Stimulated activated CD8-positive, alpha-beta memory T cell treated with anti-CD3 and anti-CD28 coated beads, Interleukin-4, amount 100 ng/mL, for 48 hours (primary cell): ENCODE measurements at regions not wholly inside any gene's neighbourhood (a gene's known extent, or its start where the extent isn't known, plus 50 kb on each side); places are given as distances from the start of the nearest gene placed in this dataset.

Experiments
- DNase-seq: peaks from one replicate; pipeline ENCODE4 v3.0.0-alpha.2; 2020

GRCh38 chr10:8946451-8946850, 892.0 kb downstream of the GATA3 start:
- no peak for DNase-seq

GRCh38 chr10:8950978-8951377, 896.5 kb downstream of the GATA3 start:
- no peak for DNase-seq

DNA sequence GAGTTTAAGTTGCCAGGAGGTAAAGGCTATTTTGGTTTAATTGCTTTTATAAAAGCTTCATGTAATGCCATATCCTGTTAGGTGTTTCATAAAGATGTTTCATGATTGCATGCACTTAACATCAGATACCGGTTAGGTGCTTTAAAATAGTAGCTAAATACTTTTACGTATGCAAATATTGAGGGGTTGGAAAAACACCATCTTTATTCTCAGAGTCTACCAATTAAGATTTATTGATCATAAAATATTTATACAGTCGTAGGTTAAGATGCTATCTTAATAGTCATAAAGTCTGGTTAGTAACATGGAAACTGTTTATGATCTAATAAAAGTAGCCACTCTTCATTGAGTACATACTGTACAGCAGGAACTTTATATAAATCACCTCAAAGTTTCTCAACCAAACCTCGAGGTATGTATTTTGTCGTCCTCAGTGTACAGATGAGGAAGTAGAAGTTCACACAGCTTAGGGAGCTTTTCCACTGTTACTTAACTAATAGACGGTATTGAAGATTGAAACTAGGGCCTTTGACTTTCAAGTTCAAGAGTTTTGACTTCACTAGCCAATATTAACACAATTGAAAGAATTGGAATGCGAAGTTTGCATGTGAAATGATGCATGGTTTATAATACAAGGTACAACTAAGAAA, 897.1 kb downstream of the GATA3 start:
- DNase-seq: no peak

DNA sequence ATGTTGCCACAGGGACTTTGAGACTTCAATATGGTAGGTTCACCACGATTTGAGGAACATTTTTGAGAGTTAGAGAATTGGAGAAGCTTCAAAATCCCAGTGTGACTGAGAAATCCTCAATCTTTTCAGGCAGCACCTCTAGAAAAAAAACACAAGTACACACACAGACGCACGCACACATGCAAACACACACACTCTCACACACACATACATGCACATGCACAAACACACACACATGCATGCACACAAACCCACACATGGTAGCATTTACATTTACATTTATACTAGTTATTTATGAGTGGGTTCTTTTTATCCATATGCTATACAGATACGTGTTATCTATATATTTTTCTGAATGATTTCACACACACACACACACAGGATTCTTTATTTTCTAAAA, 901.9 kb downstream of the GATA3 start:
- DNase-seq: no peak

DNA sequence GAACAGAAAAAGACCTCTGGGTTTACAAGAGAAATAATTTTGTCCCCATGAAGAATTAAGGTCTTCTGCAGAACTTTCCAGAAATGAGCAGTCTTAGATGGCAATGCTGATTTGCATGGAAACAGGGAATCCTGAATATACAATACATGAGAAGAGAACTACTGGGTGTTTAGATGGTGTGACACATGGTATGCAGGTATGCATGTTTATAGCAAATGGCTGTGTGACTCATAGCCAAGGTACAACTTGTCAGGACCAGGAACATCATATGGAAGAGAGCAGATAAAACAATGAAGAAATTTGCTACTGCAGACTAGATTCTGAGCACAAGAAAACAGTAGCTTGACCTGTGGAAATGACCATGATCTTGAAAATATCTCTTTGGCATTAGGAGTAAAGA, 907.8 kb downstream of the GATA3 start:
- DNase-seq: no peak

- DNase-seq: no peak
Observed at GRCh38 chr10:8967061-8967460, 912.6 kb downstream of the GATA3 start.

DNA sequence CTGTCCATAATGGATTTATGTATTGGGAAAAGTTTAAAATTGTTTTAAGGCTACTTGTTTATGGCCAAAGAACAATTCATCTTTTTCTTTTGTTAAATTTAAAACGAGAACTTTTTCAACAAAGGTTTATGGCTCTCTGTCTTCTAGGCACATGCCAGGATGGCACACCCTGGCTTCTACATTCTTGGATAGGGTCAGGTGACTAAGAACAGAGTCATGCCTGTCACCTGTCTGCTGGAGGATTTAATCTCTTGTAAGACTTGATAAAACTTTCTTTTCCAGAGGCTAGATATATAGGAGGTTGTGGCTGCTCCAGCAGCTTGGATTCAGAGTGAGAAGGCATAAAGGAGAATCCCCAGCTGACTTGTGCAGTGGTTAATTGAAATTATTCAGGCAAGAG, 915.4 kb downstream of the GATA3 start:
- no peak for DNase-seq

DNA sequence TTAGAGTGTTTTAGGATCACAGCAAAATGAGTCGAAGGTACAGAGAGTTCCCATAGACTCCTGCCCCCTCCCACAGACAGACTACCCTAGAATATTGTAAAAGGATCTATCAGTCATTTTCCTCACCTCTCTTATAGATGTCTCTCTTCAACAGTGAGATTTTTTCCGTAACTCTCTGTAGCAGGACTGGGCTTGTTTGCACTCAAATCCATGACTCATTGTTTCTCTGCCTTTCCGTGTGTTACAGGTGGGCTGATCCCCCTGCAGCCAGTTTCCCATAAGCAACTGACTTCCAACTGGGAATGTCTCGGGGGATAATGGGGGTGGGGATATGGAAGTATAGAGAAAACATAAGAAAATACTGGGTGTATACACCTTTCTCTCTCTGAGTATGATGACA, 921.0 kb downstream of the GATA3 start:
- no peak for DNase-seq

DNA sequence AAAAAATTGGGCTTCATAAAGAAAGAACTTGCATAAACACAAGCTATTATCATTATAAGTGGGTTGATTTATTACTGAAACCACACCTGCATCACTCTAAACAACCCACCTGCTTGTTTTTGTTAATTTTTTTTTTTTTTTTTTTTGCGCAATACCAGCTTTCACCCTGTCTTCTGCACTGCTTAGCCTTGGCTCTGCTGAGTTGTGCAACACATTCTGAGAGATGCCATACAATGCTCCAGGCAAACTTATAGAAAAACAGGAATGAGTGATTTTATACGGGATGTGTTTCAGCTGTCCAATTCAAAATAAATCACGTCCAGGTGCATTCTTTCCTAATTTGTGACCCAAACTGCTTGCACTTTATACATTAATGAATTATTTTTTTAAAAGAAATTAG, 923.6 kb downstream of the GATA3 start:
- DNase-seq: no peak

GRCh38 chr10:8979976-8980375, 925.5 kb downstream of the GATA3 start:
- DNase-seq: no peak

GRCh38 chr10:8981277-8981676, 926.8 kb downstream of the GATA3 start:
- DNase-seq: no peak

GRCh38 chr10:8985651-8986050, 931.2 kb downstream of the GATA3 start:
- no peak for DNase-seq

DNA sequence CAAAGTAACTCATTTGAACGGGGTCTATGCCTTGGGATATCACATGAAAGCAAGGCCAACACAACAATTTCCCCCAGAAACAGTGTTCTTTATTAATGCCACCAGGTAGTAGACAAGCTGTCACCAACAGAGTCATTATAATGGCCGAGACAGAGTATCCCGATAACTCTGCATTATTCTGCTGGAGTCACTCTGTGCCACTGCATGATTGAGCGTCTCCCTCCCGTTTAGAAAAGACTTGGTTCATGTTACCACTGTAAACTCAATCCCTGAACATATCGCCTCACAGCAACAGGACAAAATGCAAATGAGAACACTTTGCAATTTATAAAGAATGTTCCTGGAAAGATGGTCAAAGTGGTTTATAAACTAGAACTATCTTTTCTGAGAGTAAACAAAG, 932.5 kb downstream of the GATA3 start:
- DNase-seq: no peak

GRCh38 chr10:8987712-8988111, 933.2 kb downstream of the GATA3 start:
- DNase-seq: no peak

GRCh38 chr10:8990280-8990987, 935.9 kb downstream of the GATA3 start:
- DNase-seq: no peak

DNA sequence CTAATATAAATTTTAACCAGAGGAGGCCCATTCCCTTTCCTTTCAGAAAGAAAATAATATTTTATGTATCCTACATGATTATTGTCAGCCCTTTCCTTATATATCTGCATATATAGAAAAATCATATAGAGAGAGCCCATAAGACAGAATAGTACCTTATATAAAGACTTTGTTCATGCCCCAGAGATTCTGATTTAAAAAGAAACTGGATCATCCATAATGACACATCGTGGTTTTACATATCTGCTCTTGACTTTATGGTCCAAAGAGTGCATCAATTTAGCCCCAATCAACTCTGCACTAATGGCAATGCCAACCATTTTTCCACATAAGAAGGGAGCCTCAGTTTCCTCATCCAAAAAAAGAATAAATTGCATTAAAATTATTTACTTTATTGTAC, 937.5 kb downstream of the GATA3 start:
- DNase-seq: no peak

DNA sequence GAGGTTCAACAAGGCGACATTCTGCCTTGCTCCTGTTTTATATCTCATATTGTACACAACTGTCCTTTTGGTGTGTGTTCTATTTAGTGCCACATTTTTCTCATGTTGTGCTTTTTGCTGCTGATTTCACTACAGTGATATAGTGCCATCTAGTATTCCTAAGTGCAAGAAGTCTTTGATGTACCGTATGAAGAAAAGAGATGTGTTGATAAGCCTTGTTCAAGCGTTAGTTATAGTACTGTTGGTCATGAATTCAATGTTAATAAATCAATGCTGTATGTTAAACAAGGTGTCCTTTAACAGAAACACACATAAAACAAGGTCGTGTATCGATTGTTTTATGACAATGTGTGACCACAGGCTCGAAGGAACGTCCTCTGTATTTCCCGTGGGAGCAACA, 939.4 kb downstream of the GATA3 start:
- no peak for DNase-seq

DNA sequence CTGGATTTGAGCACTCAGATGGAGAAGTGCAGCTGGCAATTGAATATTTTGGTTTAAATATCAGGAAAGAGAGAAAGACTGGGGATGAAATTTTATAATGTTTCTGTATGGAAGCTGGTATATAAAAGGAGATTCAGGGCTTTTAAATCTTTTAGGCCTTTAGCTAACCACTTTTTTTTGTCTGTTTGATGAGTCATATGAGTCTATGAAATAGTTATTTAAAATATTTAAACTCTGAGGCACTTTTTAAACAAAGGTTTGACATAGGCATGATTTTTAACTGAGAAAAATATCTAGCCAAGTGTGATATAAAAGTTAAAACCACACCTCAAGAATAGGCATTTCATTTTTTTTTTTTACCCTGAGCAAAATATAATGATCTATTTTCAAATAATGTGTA, 944.3 kb downstream of the GATA3 start:
- DNase-seq: no peak

GRCh38 chr10:9003122-9003521, 948.6 kb downstream of the GATA3 start:
- no peak for DNase-seq

DNA sequence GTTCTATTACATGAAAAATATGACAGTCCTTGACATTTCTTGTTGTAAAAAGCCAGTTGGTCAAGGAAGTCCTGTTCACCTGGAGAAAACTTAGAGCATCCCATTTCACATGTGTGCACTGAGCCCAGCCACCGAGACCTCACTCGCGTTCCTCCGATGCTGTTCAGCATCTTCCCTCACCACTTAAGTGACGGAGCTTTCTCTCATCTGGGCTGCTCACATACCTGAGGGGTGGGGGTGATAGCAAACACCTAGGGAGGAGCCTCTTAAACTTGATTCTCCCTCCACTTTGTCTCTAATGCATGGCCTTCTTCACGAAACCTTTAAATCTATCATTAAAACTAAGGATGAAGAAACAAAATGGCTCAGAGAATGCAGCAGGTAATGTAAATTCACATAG, 950.2 kb downstream of the GATA3 start:
- DNase-seq: no peak

- DNase-seq: no peak
Observed at GRCh38 chr10:9009505-9009904, 955.0 kb downstream of the GATA3 start.

DNA sequence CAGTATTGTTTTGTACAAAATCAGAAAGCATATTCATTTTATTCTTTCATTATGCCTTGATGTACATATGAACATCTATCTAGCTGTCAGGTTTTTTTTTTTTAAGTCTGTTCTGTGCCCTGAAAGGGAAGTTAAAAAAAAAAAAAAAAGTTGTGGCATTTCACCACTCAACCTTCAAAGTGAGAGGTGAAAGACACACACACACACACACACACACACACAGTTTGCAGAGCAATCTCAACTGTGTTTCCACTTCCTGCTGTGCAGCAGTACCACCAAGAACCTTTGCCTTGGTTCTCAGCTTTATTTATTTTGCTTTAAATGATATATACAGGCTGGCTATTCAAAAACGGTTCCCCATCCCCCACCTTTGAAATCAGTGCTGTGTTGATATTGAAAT, 955.6 kb downstream of the GATA3 start:
- no peak for DNase-seq

DNA sequence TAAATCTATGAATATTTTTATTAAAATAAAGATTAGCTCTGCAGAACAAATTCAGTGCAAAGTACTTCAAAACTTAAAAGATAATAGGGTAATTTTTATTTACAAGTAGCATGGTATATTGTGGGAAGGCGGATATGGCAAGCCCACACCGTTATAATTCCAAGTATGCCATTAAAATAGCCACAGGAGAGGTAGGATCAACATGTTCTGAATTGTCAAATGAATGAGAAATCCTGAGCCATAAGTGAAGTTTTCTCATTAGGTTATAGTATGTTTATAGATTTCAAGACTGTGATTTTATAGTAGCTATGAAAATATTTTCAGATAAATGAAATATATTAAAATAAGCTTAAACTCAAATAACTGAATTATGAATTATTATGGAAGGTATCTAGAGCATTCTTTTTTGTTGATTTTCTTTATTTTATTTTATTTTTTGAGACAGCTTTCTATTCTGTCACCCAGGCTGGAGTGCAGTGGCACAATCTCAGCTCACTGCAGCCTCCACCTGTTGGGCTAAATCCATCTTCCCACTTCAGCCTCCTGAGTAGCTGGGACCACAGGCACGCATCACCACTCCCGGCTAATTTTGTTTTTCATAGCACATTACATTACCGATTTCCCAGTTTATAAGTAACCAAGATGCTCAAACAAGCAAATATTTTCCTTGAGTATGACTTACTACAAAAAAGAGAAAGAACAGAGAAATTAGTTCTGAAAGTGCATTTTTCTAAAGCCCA, 956.6 kb downstream of the GATA3 start:
- DNase-seq: no peak

GRCh38 chr10:9012312-9012711, 957.8 kb downstream of the GATA3 start:
- DNase-seq: no peak
